ENCODE measurements at regions not wholly inside any gene's neighbourhood (a gene's known extent, or its start where the extent isn't known, plus 50 kb on each side); places are given as distances from the start of the nearest gene placed in this dataset.

- no peak for DNase-seq
Measured at GRCh38 chr15:35151381-35151780, 66.3 kb upstream of the NANOGP8 start.

- no peak for DNase-seq
Measured at GRCh38 chr15:35150361-35150760, 65.3 kb upstream of the NANOGP8 start.

DNA sequence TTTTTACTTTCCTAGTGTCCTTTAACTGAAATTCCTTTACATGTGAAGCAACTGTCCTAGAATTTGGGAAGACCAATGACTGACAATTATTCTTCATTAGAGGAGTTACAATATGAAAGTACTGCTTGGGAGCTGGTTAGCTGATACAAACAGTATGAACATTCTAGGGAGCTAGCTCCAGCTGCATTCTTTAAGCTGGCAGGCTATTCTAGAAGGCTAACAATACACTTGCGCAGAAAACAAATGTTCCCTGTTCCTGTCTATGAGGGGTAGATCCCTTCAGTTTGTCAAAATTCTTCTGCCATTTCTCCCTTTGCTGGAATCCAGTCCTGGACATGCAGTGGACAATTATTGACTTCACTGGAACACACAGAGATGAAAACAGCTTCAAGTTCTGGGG lies 60.2 kb upstream of the NANOGP8 start:
- DNase-seq: no peak

GRCh38 chr15:35142578-35142977 lies 57.5 kb upstream of the NANOGP8 start:
- DNase-seq: no peak

DNA sequence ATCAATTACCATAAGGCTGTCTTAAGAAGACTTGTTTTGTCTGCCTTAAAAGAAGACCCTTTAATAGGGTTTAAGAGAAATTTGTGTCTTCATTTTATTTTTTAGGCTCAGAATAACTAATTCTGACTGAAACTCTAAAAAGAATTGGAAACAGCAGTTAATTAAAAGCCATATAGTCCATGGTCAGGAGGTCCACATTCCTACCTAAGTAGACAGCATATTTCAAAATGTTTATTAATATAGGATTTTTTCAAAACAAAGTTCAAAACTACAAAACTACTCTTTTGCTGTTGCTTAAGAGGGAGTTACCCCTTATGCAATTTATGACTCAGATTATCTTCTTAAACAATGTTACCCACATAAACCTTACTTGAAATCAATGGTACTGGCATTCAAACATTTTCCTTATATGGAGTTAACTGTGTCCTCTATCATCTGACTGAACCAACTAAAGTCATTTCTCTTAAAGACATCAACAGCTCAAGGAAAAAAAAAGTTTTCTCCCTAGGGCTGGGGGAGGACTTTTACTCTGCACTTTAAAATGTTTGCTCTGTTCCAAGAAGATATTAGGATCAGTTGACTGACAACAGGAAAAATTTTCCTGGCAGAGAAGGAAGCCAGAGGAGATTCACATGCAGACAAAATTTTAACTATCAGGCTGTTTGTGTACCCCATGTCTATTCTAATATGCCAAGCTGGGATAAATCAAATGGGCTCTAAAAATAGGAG lies 56.8 kb upstream of the NANOGP8 start:
- no peak for DNase-seq

DNA sequence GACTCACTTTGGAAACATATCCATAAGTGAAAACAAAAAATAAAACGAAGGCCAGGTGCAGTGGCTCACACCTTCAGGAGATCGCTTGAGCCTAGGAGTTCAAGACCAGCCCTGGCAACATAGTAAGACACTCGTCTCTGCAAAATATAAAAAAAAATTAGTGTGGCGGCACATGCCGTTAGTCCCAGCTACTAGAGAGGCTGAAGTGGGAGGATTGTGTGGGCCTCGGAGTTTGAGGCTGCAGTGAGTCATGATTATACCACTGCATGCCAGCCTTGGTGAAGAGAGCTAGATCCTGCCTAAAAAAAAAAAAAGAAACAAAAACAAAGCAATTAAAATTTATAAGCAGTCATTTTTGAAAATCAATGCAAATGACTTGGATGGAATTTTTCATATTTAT lies 54.7 kb upstream of the NANOGP8 start:
- no peak for DNase-seq

- no peak for DNase-seq
Measured at GRCh38 chr15:35137190-35137574, 52.1 kb upstream of the NANOGP8 start.

DNA sequence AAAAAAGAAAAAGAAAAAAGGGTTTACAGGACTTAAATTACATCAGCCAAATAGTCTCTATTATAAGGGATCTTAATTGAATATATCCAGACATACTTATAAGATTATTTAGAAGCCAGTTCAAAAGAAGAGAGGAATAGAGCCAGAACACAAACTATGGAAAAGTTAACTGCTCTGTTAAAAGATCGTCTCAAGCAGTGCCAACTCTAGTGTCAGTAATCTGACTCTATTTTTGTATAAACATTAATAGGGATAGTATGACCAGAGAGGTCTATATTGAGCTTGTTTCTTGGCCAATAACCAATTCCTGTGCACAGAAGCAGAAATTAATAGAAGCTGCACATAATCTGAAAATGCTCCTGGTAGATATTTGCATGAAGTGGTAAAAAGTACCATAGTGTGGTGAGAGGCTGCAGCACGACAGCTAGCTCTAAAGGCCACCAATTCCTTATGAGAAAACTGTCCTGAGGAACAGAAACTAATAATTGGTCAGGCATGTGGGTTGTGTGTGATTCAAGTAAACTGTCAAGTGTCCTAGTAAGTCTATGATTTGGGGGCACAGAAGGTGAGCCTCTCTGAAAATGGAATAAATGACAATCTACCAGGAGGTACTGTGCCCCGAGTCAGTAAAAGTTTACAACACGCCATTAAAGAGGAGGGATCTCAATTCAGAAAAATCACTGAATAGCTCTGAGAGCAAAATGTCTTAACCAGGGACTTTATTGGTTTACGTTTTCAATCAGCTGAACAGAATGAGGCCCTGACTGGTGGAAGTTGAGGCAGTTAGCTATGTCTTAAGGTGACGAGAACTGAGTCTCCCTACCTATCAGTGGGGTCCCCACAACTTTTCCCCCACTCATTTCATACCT lies 51.5 kb upstream of the NANOGP8 start:
- DNase-seq: no peak
